ENCODE measurements at regions not wholly inside any gene's neighbourhood (a gene's known extent, or its start where the extent isn't known, plus 50 kb on each side); places are given as distances from the start of the nearest gene placed in this dataset.

- CTCF ChIA-PET: no interaction called here
- POLR2A ChIA-PET: no interaction called here
- no peaks in the 10 kb centered on the region for H3K27me3 Mint-ChIP-seq (ENCODE audit: low read depth)
Observed at GRCh38 chr5:8445139-8445538, 576.2 kb downstream of the MTRR start.

DNA sequence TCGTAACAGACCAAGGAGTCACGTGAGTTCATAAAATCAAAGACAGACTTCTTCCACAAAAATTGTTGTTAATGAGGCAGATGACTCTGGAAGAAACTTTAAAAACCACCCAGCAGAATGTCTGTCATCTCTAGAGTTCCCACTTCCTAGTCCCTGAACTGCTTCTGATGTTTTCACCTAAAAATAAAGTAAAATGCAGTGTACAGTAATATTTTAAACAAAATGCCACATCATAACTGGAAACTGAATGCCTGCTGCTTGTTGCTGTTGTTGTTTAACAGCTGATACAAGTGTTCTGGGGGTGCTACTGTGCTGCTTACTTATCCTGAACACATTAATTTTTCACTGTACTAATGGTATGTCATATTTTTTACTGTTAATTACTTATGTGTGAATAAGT, 577.2 kb downstream of the MTRR start:
- Mint-ChIP-seq H3K27me3 (ENCODE audit: low read depth) (no peaks in the 10 kb centered on the region), H3K4me3 (no peak overlapping the region), H3K36me3 (ENCODE audit: low read depth) (no peaks in the 10 kb centered on the region), H3K4me1 (ENCODE audit: low read depth) (no peaks in the 10 kb centered on the region), H3K27ac (no peak overlapping the region), H3K9me3 (ENCODE audit: insufficient read depth) (no peaks in the 10 kb centered on the region)
- ChIA-PET POLR2A (no interaction called here), CTCF (no interaction called here)
- no peak for DNase-seq
- no peak for ATAC-seq

More at GRCh38 chr5:8445139-8445538, 576.2 kb downstream of the MTRR start:
- no peaks in the 10 kb centered on the region for H3K4me1 Mint-ChIP-seq (ENCODE audit: low read depth)
- no peaks in the 10 kb centered on the region for H3K9me3 Mint-ChIP-seq (ENCODE audit: insufficient read depth)
- H3K27ac Mint-ChIP-seq: no peak overlapping the region
- no peak overlapping the region for H3K4me3 Mint-ChIP-seq
- ATAC-seq: no peak
- no peak for DNase-seq
- H3K36me3 Mint-ChIP-seq (ENCODE audit: low read depth): no peaks in the 10 kb centered on the region

GRCh38 chr5:8456846-8457186, 587.9 kb downstream of the MTRR start:
- Mint-ChIP-seq H3K4me1 (ENCODE audit: low read depth) (peaks cover 14% of the 10 kb centered on the region), H3K9me3 (ENCODE audit: insufficient read depth) (no peaks in the 10 kb centered on the region), H3K4me3 (peak overlapping the region; percentile 75), H3K27me3 (ENCODE audit: low read depth) (no peaks in the 10 kb centered on the region), H3K36me3 (ENCODE audit: low read depth) (peaks cover 4% of the 10 kb centered on the region), H3K27ac (peak overlapping the region; percentile 73)
- ChIA-PET CTCF (no interaction called here), POLR2A (no interaction called here)
- ATAC-seq (no peak), DNase-seq (no peak)

DNA sequence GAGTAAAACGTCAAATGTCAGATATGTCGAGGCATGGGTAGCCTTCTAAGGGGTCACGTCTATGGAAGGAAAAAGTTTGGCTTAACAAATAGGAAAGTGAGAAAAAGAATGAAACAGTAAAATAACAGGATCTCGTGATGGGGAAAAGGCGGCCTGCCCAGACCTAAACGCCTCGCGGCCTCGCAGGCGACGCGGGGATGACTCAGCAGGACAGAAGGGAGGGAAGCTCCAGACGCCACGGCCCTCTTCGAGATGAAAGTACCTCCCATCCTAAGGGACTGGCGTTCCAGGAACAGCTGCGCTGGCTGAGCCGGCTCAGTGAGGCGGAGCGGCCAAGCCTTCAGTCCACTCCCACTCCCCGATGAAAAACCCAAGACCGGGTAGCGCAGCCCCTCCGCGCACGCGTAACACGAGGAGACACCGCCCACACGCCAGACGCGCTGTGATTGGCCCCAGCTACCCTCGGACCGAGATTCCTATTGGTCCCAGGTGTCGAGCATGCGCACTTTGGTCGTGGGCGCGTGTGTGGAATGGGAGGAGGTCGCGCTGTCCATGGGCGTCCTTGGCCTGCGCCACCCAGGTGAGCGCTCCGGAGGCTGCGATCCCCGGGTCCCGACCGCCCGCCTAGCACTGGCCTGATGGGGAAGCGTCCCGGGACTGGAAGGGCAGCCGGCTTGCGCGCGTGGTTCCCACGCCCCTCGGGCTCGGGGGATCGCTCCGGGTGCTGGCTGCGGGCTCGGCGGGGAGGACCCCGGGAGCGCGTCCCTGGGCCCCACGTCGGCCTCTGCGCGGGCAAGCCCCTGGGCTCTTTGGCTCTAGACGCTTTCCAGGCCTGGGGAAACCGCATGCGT, 588.5 kb downstream of the MTRR start:
- peak; percentile 82 for DNase-seq
- CTCF ChIA-PET: no interaction called here
- peak overlapping the region; percentile 75 for H3K4me3 Mint-ChIP-seq
- peaks cover 14% of the 10 kb centered on the region for H3K4me1 Mint-ChIP-seq (ENCODE audit: low read depth)
- POLR2A ChIA-PET: interaction anchor here (0.6 kb wide), 1 partner anchor 145 kb away, joined by 3 read pairs; no protein-coding TSS in a partner anchor
- H3K36me3 Mint-ChIP-seq (ENCODE audit: low read depth): peaks cover 4% of the 10 kb centered on the region
- H3K27me3 Mint-ChIP-seq (ENCODE audit: low read depth): no peaks in the 10 kb centered on the region
- H3K9me3 Mint-ChIP-seq (ENCODE audit: insufficient read depth): no peaks in the 10 kb centered on the region
- H3K27ac Mint-ChIP-seq: peak overlapping the region; percentile 73
- ATAC-seq: peak; percentile 97

DNA sequence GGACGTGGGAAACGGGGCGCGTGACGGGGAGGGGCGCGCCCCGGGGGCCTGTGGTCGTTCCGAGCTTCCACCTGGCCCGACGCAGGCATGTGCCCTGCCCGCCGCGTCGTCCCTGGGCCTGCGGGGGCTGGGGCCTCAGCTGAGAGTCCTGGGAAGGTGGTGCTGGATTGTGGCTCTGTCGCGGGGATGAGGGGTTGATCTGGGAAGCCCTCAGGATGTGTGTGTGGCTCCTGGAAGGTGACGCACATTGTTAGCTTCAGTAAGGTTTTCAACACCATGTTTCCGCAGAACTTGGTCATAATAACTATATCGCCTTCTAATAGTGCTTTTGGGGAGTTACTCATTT, 589.1 kb downstream of the MTRR start:
- Mint-ChIP-seq H3K4me1 (ENCODE audit: low read depth) (peaks cover 14% of the 10 kb centered on the region), H3K27me3 (ENCODE audit: low read depth) (no peaks in the 10 kb centered on the region), H3K36me3 (ENCODE audit: low read depth) (peaks cover 4% of the 10 kb centered on the region), H3K9me3 (ENCODE audit: insufficient read depth) (no peaks in the 10 kb centered on the region), H3K4me3 (peak overlapping the region; percentile 75), H3K27ac (peak overlapping the region; percentile 76)
- ChIA-PET CTCF (no interaction called here), POLR2A (interaction anchor here (0.6 kb wide), 1 partner anchor 144 kb away, joined by 3 read pairs; no protein-coding TSS in a partner anchor)
- DNase-seq: no peak
- ATAC-seq: peak; percentile 18

- ChIA-PET CTCF (no interaction called here), POLR2A (no interaction called here)
- H3K4me1 Mint-ChIP-seq (ENCODE audit: low read depth): peaks cover 11% of the 10 kb centered on the region
- H3K27ac Mint-ChIP-seq: no peak overlapping the region
- H3K27me3 Mint-ChIP-seq (ENCODE audit: low read depth): no peaks in the 10 kb centered on the region
- DNase-seq (no peak), ATAC-seq (no peak)
- H3K4me3 Mint-ChIP-seq: no peak overlapping the region
- no peaks in the 10 kb centered on the region for H3K9me3 Mint-ChIP-seq (ENCODE audit: insufficient read depth)
- peaks cover 4% of the 10 kb centered on the region for H3K36me3 Mint-ChIP-seq (ENCODE audit: low read depth)
Observed at GRCh38 chr5:8461543-8461942, 592.6 kb downstream of the MTRR start.

GRCh38 chr5:8462565-8462964, 593.6 kb downstream of the MTRR start:
- CTCF ChIA-PET: no interaction called here

DNA sequence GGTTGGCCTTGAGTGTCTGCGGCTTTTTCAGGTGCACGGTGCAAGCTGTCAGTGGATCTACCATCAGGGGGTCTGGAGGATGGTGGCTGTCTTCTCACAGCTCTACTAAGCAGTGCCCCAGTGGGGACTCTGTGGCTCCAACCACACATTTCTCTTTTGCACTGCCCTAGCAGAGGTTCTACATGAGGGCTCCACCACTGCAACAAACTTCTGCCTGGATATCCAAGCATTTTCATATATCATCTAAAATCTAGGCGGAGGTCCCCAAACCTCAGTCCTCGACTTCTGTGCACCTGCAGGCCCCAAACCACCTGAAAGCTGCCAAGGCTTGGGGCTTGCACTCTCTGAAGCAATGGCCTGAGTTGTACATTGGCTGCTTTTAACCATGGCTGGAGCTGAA, 601.5 kb downstream of the MTRR start:
- CTCF ChIA-PET: no interaction called here
- no peak for ATAC-seq

More at GRCh38 chr5:8462565-8462964, 593.6 kb downstream of the MTRR start:
- H3K27me3 Mint-ChIP-seq (ENCODE audit: low read depth): no peaks in the 10 kb centered on the region
- ATAC-seq (no peak), DNase-seq (no peak)
- H3K4me3 Mint-ChIP-seq: no peak overlapping the region
- H3K4me1 Mint-ChIP-seq (ENCODE audit: low read depth): peaks cover 2% of the 10 kb centered on the region
- POLR2A ChIA-PET: no interaction called here
- peaks cover 4% of the 10 kb centered on the region for H3K36me3 Mint-ChIP-seq (ENCODE audit: low read depth)
- no peak overlapping the region for H3K27ac Mint-ChIP-seq
- H3K9me3 Mint-ChIP-seq (ENCODE audit: insufficient read depth): no peaks in the 10 kb centered on the region

GRCh38 chr5:8471581-8471980, 602.6 kb downstream of the MTRR start:
- no peak for DNase-seq
- no peak overlapping the region for H3K4me3 Mint-ChIP-seq
- no peaks in the 10 kb centered on the region for H3K4me1 Mint-ChIP-seq (ENCODE audit: low read depth)
- no peak overlapping the region for H3K27ac Mint-ChIP-seq
- ATAC-seq: no peak
- H3K9me3 Mint-ChIP-seq (ENCODE audit: insufficient read depth): peaks cover 12% of the 10 kb centered on the region
- H3K36me3 Mint-ChIP-seq (ENCODE audit: low read depth): peaks cover 2% of the 10 kb centered on the region
- POLR2A ChIA-PET: no interaction called here
- no peaks in the 10 kb centered on the region for H3K27me3 Mint-ChIP-seq (ENCODE audit: low read depth)
- CTCF ChIA-PET: no interaction called here

More for the DNA sequence above, 601.5 kb downstream of the MTRR start:
- Mint-ChIP-seq H3K4me3 (no peak overlapping the region), H3K9me3 (ENCODE audit: insufficient read depth) (peaks cover 12% of the 10 kb centered on the region), H3K27me3 (ENCODE audit: low read depth) (no peaks in the 10 kb centered on the region), H3K27ac (no peak overlapping the region), H3K4me1 (ENCODE audit: low read depth) (no peaks in the 10 kb centered on the region), H3K36me3 (ENCODE audit: low read depth) (peaks cover 2% of the 10 kb centered on the region)
- POLR2A ChIA-PET: no interaction called here
- DNase-seq: no peak

DNA sequence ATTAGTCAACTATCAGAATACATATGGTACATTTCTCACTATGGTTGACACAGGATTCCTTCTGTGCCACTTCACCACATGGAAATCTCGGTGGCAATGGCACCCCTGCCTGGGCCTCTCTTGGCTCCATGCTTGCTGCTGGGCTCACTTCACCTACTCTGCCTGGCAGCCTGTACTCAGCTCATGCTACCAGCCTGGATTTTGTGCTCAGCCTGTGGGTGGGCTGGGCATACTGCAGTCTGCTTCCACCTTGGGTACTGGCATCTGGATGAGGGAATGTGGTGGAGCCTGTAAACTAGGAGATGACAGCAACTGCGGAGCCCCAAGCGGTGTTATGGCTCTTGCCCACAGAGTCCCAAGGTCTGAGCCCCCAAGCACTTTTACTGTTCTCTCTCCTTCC, 604.1 kb downstream of the MTRR start:
- Mint-ChIP-seq H3K4me3 (no peak overlapping the region), H3K4me1 (ENCODE audit: low read depth) (no peaks in the 10 kb centered on the region), H3K9me3 (ENCODE audit: insufficient read depth) (peaks cover 12% of the 10 kb centered on the region), H3K27ac (no peak overlapping the region), H3K27me3 (ENCODE audit: low read depth) (no peaks in the 10 kb centered on the region), H3K36me3 (ENCODE audit: low read depth) (peaks cover 2% of the 10 kb centered on the region)
- ChIA-PET POLR2A (no interaction called here), CTCF (no interaction called here)
- DNase-seq (no peak), ATAC-seq (no peak)

GRCh38 chr5:8473827-8474568, 605.0 kb downstream of the MTRR start:
- H3K27ac Mint-ChIP-seq: no peak overlapping the region
- no peaks in the 10 kb centered on the region for H3K4me1 Mint-ChIP-seq (ENCODE audit: low read depth)
- CTCF ChIA-PET: no interaction called here
- H3K36me3 Mint-ChIP-seq (ENCODE audit: low read depth): peaks cover 2% of the 10 kb centered on the region
- no peak overlapping the region for H3K4me3 Mint-ChIP-seq
- no peaks in the 10 kb centered on the region for H3K27me3 Mint-ChIP-seq (ENCODE audit: low read depth)
- ATAC-seq (no peak), DNase-seq (no peak)
- H3K9me3 Mint-ChIP-seq (ENCODE audit: insufficient read depth): peaks cover 12% of the 10 kb centered on the region
- POLR2A ChIA-PET: no interaction called here

DNA sequence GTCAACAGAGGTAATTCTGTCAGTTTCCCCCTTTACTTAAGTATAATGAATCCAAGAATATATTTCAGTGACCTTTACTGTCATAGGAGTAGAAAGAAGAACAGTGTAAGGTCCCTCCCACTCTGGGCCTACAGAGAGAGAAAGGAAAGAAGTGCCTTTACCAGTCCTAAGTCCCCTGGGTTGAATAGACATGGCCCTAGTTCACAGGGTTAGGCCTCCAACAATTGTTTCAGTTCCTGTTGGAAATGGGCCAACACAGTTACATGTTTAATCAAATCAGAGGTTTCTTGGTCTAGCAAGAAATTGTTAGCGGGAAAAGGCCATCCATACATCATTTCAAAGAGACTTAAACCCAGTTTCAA, 605.6 kb downstream of the MTRR start:
- ATAC-seq (no peak), DNase-seq (no peak)
- H3K4me3 Mint-ChIP-seq: no peak overlapping the region
- H3K27ac Mint-ChIP-seq: no peak overlapping the region
- POLR2A ChIA-PET: no interaction called here
- peaks cover 2% of the 10 kb centered on the region for H3K36me3 Mint-ChIP-seq (ENCODE audit: low read depth)
- no peaks in the 10 kb centered on the region for H3K4me1 Mint-ChIP-seq (ENCODE audit: low read depth)
- H3K9me3 Mint-ChIP-seq (ENCODE audit: insufficient read depth): peaks cover 11% of the 10 kb centered on the region
- CTCF ChIA-PET: no interaction called here
- H3K27me3 Mint-ChIP-seq (ENCODE audit: low read depth): no peaks in the 10 kb centered on the region

All from activated CD8-positive, alpha-beta T cell treated with anti-CD3 and anti-CD28 coated beads, Interleukin-2, amount 10 ng/mL, durations not matched to agents 7 days and 5 days (primary cell).